HG02642 (cell line): ENCODE measurements at regions not wholly inside any gene's neighbourhood (a gene's known extent, or its start where the extent isn't known, plus 50 kb on each side); places are given as distances from the start of the nearest gene placed in this dataset.

ENCODE experiments used
- ATAC-seq: cut with Tn5 transposase; IDR thresholded peaks from one replicate; pipeline ENCODE4 v1.9.1; 2021; ENCODE audit warnings: mild to moderate bottlenecking; ENCODE audit not compliant: unreplicated experiment, poor library complexity

- ATAC-seq, result no peak
Observed at GRCh38 chr9:80632041-80632440, 1057.3 kb downstream of the TLE1 start.

GRCh38 chr9:80622508-80622907, 1050.7 kb downstream of the TLE4 start:
- ATAC-seq, result no peak

GRCh38 chr9:80619356-80619755, 1047.6 kb downstream of the TLE4 start:
- ATAC-seq, result no peak

DNA sequence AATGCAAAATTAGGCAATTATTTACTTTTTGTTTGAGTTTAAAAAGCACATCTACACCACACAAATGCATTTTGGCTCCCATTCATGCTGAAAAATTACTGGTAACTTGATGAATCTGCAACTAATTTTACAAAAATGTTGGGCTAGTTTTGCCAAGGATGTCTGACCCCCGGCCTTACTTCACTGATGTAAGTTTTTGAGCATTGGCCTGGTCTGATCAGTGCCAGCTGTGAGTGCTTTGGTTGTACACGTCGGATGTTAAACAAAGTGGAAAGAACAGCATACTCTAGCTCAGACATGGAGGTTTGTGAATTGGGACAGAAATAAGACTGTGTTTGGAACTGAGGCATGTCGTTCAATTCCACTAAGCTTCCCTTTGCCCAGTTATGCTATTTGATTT, 1044.2 kb downstream of the TLE4 start:
- no peak for ATAC-seq

DNA sequence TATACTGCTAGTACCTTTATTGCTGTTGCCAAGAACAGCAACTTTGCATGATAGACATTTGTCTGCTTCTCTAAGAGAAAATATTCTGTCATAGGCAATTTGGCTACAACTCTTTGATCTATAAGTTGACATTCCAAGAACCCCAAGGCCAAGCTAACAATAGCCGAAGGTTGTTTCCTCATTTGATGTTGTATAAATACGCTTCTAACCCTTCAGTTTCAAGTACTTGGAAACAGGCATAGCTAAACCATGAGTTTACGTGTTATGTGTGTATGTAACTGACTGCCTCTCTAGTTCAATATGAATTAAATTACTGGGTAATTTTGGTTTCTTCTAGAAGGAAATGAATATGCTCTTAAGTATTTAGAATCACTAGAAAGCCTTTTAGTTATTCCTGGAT, 1034.0 kb downstream of the TLE4 start:
- ATAC-seq, result no peak

GRCh38 chr9:80605129-80605528, 1033.4 kb downstream of the TLE4 start:
- ATAC-seq, result no peak

- ATAC-seq, result no peak
Observed at GRCh38 chr9:80602291-80602690, 1030.5 kb downstream of the TLE4 start.

GRCh38 chr9:80596579-80596978, 1024.8 kb downstream of the TLE4 start:
- ATAC-seq, result no peak

DNA sequence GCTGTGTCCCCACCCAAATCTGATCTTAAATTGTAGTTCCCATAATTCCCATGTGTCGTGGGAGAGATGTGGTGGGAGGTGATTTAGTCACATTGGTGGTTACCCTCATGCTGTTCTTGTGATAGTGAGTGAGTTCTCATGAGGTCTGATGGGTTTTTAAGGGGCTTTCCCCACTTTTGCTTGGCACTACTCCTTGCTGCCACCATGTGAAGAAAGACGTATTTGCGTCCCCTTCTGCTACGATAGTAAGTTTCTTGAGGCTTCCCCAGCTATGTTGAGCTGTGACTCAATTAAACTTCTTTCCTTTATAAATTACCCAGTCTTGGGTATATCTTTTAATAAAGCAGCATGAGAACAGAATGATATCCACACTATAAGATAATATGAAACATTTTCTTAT, 1023.4 kb downstream of the TLE4 start:
- no peak for ATAC-seq

- ATAC-seq, result no peak
Observed at GRCh38 chr9:80592413-80592812, 1020.6 kb downstream of the TLE4 start.

- ATAC-seq, result no peak
Observed at GRCh38 chr9:80586786-80587330, 1015.1 kb downstream of the TLE4 start.

- ATAC-seq, result no peak
Observed at GRCh38 chr9:80571953-80572352, 1000.2 kb downstream of the TLE4 start.

DNA sequence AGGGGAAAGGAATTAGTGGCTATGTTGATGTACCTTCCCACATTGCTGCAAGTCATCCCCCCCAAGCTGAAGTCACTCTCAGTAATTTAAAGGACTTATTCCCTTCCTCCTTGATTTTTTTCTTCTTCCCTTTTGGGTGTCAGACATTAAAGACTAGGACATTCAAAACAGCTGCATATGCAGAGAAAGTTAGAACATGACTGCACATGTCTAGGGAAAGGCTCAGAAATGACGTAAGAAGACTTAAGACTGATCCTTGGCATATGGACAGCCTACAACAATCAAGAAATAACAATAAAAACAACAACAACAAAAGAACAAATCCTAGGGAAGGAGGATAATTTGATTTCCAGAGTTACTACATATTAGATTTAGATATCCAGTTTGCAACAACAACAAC, 997.5 kb downstream of the TLE4 start:
- no peak for ATAC-seq

DNA sequence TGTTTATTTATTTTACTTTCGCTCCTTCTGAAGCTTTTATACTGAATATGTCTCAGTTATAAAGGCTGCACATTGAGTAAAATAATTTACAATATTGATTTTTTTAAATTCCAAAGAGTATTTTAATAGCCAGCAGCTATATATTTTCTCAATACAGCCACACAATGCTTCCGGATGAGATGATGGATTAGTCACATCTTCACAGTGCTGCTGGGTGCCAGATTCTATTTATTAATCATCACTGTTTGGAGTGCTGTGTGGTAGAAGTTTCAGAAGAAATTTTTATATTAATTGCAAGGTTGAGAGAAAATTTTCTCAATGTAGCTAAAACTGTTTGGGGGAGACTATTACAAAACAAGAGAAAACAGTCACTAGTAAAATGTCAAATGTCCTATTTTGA, 989.8 kb downstream of the TLE4 start:
- no peak for ATAC-seq

DNA sequence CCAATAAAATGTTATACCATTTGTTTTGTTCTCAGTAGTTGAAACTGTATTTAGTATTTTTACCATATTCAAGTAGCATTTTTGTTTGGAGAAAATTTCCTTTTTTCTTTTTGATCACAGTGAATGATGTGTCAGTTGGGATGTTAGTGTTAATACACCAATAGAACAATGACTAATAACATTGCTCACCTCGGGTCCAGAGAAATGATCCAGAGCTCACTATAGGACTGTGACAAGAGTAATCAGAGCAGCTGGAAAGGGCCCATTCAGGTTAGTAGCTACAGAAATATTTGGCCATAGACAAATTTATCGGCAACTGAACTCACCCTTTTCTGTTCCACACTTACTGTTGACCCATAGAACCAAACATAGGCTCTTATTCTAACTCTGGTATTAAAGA, 989.2 kb downstream of the TLE4 start:
- ATAC-seq, result no peak

DNA sequence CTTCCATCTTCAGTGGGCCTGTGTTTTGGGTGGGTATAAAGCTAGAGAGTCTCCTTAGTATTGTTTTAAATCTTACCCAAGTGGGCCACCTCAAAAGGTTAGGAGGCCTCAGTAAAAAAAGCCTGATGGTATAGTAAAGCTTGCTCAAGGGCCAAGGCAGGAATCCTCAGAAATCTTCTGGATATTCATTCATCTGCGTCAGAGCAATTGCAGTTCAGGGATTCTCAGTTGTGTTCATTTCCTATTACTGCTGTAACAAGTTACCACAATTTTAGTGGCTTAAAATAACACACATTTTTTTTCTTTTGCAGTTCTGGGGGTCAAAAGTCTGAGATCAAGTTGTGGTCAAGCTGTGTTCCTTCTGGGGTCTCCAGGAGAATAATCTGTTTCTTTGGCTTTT, 985.5 kb downstream of the TLE4 start:
- no peak for ATAC-seq

- no peak for ATAC-seq
Observed at GRCh38 chr9:80556631-80557030, 984.9 kb downstream of the TLE4 start.

DNA sequence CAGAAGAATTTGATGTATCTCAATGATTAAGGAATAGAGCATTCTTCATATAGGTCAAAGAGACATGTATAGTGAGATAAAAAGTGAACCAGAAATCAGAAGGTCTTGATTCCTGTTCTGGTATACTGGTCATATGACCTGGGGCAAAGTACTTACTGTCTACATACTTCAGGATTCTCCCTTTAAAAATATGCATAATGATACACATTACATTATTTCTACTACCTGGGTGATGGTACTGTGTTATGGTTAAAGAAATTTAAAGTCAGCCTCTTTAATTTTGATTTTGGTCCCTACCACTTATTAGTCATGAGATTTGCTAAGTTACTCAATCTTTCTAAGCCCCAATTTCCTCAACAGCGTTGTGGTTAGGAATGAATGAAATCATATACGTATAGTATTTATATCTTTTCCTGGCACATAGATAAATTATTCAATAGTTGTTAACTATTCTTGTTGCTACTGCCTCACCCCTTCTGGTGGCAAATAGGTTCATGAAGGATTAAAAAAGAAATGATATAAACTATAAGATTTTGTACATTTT, 984.1 kb downstream of the TLE4 start:
- ATAC-seq, result no peak

DNA sequence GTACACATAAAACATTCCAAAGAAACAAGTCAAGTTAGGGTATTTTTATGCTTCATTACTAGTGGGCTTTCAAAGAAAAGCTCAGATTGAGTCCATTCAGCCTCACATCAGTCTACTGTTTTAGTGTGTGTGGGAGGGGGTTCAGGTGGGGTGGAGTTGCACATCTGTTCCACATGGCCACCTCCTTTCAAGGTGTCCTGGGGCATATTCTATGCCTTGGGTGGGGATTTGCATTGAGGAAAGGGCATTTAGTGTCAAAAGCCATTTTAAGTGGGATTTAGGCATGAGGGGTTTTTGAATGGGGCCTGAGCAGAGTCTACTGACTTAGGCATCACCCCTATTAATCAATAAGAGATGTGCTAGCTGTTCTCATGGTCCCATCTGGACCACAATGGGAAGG, 983.1 kb downstream of the TLE4 start:
- no peak for ATAC-seq

- ATAC-seq, result no peak
Observed at GRCh38 chr9:80554301-80554700, 982.5 kb downstream of the TLE4 start.

DNA sequence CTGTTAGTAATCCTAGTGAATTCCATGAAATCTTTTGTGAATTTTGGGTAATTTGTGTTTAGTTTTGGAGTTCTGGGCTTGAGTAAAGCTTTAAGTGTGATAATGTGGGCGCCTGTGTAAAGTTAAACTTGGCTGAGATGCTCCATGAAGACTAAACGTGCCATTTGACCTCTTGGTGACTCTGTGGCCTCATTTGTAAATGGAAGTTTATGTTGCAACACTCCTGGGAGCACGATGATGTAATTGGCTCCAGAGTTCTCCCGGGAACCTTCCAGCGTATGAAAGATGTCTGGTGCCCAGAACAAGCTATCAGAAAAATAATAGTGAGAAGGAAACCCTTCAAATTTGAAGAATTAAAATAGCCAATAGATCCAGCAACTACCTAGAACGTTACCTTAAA, 981.2 kb downstream of the TLE4 start:
- no peak for ATAC-seq

DNA sequence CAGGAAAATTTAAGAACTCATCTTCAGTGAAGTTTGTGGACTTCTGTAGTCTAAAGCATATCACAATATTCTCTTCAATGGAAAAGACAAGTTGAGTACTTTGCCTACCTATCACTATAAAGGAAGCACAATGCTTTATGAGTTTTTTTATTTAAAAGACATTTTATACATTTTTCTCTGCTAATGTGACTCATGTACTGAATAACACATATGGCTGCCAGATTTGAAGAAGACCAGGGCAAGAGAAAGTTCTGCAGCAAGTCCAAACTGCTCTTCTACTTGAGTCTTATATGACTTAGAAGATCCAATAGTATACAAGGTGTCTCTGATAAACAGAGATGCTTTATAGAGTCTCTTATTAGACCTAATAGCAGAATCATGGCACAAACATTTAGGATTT, 978.4 kb downstream of the TLE4 start:
- ATAC-seq, result no peak

- ATAC-seq, result no peak
Observed at GRCh38 chr9:80547613-80548012, 975.8 kb downstream of the TLE4 start.
